Peyer's patch (tissue), 4 donors: ENCODE measurements at regions not wholly inside any gene's neighbourhood (a gene's known extent, or its start where the extent isn't known, plus 50 kb on each side); places are given as distances from the start of the nearest gene placed in this dataset.
A peak's percentile ranks its signal among the peaks of the same experiment; 100 is the strongest.

ENCODE experiments used
- DNase-seq, 3 donors: peaks; one replicate each; pipeline ENCODE4 v3.0.0-alpha.2; 2017 to 2019
- H3K27ac ChIP-seq, 4 donors: fragments of 200-600 bp; sonication (generic); one replicate each; pipeline ENCODE4 v1.5.1; 2016 to 2019
- H3K27me3 ChIP-seq, 2 donors: fragments of 200-600 bp; sonication (generic); one replicate each; pipeline ENCODE4 v1.5.1; 2019
- H3K36me3 ChIP-seq, 3 donors: fragments of 200-600 bp; sonication (generic); one replicate each; pipeline ENCODE4 v1.5.1; 2016 to 2019
- H3K4me1 ChIP-seq, 4 donors: fragments of 200-600 bp; sonication (generic); one replicate each; pipeline ENCODE4 v1.5.1; 2016 to 2019
- H3K4me3 ChIP-seq, 4 donors: fragments of 200-600 bp; sonication (generic); 1 replicate in 3 of 4; 2 replicates in 1 of 4; pipeline ENCODE4 v1.5.1; 2016 to 2019; ENCODE audit warnings: mild to moderate bottlenecking in 1 of 4
- H3K9me3 ChIP-seq, 4 donors: fragments of 200-600 bp; sonication (generic); one replicate each; pipeline ENCODE4 v1.5.1; 2016 to 2019; ENCODE audit warnings: mild to moderate bottlenecking in 1 of 4
- CTCF ChIP-seq, 6 experiments: fragments of 450-650 bp in 4 of 6; fragments of 200-600 bp in 2 of 6; sonication (generic) in 1 of 6; IDR thresholded peaks; one replicate each; pipeline ENCODE4 v1.5.1; 2017 to 2019; ENCODE audit warnings: antibody characterized with exemption in 6 of 6, mild to moderate bottlenecking in 3 of 6, moderate library complexity in 1 of 6
- POLR2A ChIP-seq, 2 donors: fragments of 450-650 bp; IDR thresholded peaks; one replicate each; pipeline ENCODE4 v1.5.1; 2017; ENCODE audit warnings: antibody characterized with exemption in 2 of 2, mild to moderate bottlenecking in 2 of 2, moderate library complexity in 2 of 2

- no peaks in the 10 kb centered on the region for H3K4me1 ChIP-seq
- H3K27me3 ChIP-seq, result no peaks in the 10 kb centered on the region
- TF ChIP-seq CTCF (IDR thresholded peaks at IDR 0.05) (no peak), POLR2A (IDR thresholded peaks at IDR 0.05) (no peak)
- DNase-seq, result peak in 2 of 3 donors; percentile 19 to 33
- no peaks in the 10 kb centered on the region for H3K9me3 ChIP-seq
- H3K36me3 ChIP-seq, result no peaks in the 10 kb centered on the region
- H3K27ac ChIP-seq, result no peak overlapping the region
- no peak overlapping the region for H3K4me3 ChIP-seq
These were observed 1495.0 kb downstream of the BRD1 start for GRCh38 chr22:48332438-48333322.

- Histone ChIP-seq H3K9me3 (no peaks in the 10 kb centered on the region), H3K4me3 (no peak overlapping the region), H3K27me3 (no peaks in the 10 kb centered on the region), H3K4me1 (no peaks in the 10 kb centered on the region), H3K36me3 (no peaks in the 10 kb centered on the region), H3K27ac (no peak overlapping the region)
- TF ChIP-seq POLR2A (IDR thresholded peaks at IDR 0.05), result no peak
- TF ChIP-seq CTCF (IDR thresholded peaks at IDR 0.05), result no peak
- peak in 2 of 3 donors; percentile 22 to 39 for DNase-seq
These were observed 1495.9 kb downstream of the BRD1 start for GRCh38 chr22:48331691-48332220.

- H3K9me3 ChIP-seq, result no peaks in the 10 kb centered on the region
- H3K36me3 ChIP-seq, result no peaks in the 10 kb centered on the region
- no peaks in the 10 kb centered on the region for H3K27me3 ChIP-seq
- H3K27ac ChIP-seq, result no peak overlapping the region
- H3K4me1 ChIP-seq, result no peaks in the 10 kb centered on the region
- H3K4me3 ChIP-seq, result no peak overlapping the region
- TF ChIP-seq POLR2A (IDR thresholded peaks at IDR 0.05) (no peak), CTCF (IDR thresholded peaks at IDR 0.05) (no peak)
- peak in 2 of 3 donors; percentile 19 to 42 for DNase-seq
These were observed 1496.4 kb downstream of the BRD1 start for GRCh38 chr22:48331266-48331665.

GRCh38 chr22:48327721-48328120 lies 1500.0 kb downstream of the BRD1 start:
- Histone ChIP-seq H3K27ac (no peak overlapping the region), H3K27me3 (no peaks in the 10 kb centered on the region), H3K4me3 (no peak overlapping the region), H3K36me3 (no peaks in the 10 kb centered on the region), H3K4me1 (no peaks in the 10 kb centered on the region), H3K9me3 (peaks cover 0 to 12% (median 0%) of the 10 kb centered on the region in 4 donors)
- TF ChIP-seq POLR2A (IDR thresholded peaks at IDR 0.05) (no peak), CTCF (IDR thresholded peaks at IDR 0.05) (no peak)
- DNase-seq, result peak in 1 of 3 donors; percentile 14

GRCh38 chr22:48323746-48324145 lies 1503.9 kb downstream of the BRD1 start:
- H3K9me3 ChIP-seq, result peaks cover 0 to 12% (median 0%) of the 10 kb centered on the region in 4 donors
- no peak overlapping the region for H3K4me3 ChIP-seq
- H3K4me1 ChIP-seq, result peaks cover 0 to 6% (median 0%) of the 10 kb centered on the region in 4 donors
- H3K27ac ChIP-seq, result no peak overlapping the region
- no peaks in the 10 kb centered on the region for H3K27me3 ChIP-seq
- H3K36me3 ChIP-seq, result no peaks in the 10 kb centered on the region
- DNase-seq, result peak in 1 of 3 donors; percentile 31
- TF ChIP-seq CTCF (IDR thresholded peaks at IDR 0.05), result no peak
- TF ChIP-seq POLR2A (IDR thresholded peaks at IDR 0.05), result no peak
